ENCODE measurements at regions not wholly inside any gene's neighbourhood (a gene's known extent, or its start where the extent isn't known, plus 50 kb on each side); places are given as distances from the start of the nearest gene placed in this dataset.
A peak's percentile ranks its signal among the peaks of the same experiment; 100 is the strongest.

DNA sequence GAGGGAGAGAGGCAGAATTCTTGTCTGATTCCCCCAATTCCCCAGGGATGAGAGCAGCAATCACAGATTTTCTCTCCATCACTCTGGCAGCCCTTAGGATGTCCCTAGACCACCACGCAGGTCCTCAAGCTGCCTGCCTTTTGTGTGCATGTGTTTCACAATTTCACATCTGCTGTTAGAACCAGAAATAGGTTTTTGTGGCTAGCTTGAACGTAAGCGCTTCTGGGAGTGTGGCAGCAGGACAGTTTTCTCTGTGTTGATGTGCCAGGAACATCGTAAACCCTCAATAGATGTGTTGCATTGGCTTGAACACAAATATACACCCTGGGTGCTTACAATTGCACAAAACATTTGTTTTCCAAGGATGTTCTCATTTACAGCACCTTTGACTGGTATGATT lies 78.8 kb upstream of the TMTC4 start:
- DNase-seq: peak; percentile 49

GRCh38 chr13:100751826-100752225 lies 77.2 kb upstream of the TMTC4 start:
- Mint-ChIP-seq H3K36me3 (ENCODE audit: unreplicated experiment) (no peaks in the 10 kb centered on the region), H3K4me3 (ENCODE audit: unreplicated experiment) (no peak overlapping the region), H3K4me1 (ENCODE audit: low read depth, unreplicated experiment) (peaks cover 33% of the 10 kb centered on the region), H3K27ac (ENCODE audit: unreplicated experiment) (peak overlapping the region; percentile 99), H3K27me3 (ENCODE audit: unreplicated experiment) (peaks cover 7% of the 10 kb centered on the region), H3K9me3 (ENCODE audit: unreplicated experiment) (peaks cover 7% of the 10 kb centered on the region)
- TF ChIP-seq, protein P1, sequence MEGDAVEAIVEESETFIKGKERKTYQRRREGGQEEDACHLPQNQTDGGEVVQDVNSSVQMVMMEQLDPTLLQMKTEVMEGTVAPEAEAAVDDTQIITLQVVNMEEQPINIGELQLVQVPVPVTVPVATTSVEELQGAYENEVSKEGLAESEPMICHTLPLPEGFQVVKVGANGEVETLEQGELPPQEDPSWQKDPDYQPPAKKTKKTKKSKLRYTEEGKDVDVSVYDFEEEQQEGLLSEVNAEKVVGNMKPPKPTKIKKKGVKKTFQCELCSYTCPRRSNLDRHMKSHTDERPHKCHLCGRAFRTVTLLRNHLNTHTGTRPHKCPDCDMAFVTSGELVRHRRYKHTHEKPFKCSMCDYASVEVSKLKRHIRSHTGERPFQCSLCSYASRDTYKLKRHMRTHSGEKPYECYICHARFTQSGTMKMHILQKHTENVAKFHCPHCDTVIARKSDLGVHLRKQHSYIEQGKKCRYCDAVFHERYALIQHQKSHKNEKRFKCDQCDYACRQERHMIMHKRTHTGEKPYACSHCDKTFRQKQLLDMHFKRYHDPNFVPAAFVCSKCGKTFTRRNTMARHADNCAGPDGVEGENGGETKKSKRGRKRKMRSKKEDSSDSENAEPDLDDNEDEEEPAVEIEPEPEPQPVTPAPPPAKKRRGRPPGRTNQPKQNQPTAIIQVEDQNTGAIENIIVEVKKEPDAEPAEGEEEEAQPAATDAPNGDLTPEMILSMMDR (IDR thresholded peaks at IDR 0.05; ENCODE audit: partially characterized antibody, unreplicated experiment): no peak
- DNase-seq: peak; percentile 34

More for the DNA sequence above, 78.8 kb upstream of the TMTC4 start:
- peaks cover 7% of the 10 kb centered on the region for H3K27me3 Mint-ChIP-seq (ENCODE audit: unreplicated experiment)
- TF ChIP-seq, protein P1 (IDR thresholded peaks at IDR 0.05; ENCODE audit: partially characterized antibody, unreplicated experiment): no peak
- H3K4me3 Mint-ChIP-seq (ENCODE audit: unreplicated experiment): peak overlapping the region; percentile 52
- no peaks in the 10 kb centered on the region for H3K36me3 Mint-ChIP-seq (ENCODE audit: unreplicated experiment)
- peaks cover 7% of the 10 kb centered on the region for H3K9me3 Mint-ChIP-seq (ENCODE audit: unreplicated experiment)
- H3K27ac Mint-ChIP-seq (ENCODE audit: unreplicated experiment): peak overlapping the region; percentile 99
- H3K4me1 Mint-ChIP-seq (ENCODE audit: low read depth, unreplicated experiment): peaks cover 33% of the 10 kb centered on the region

- Mint-ChIP-seq H3K4me3 (ENCODE audit: unreplicated experiment) (no peak overlapping the region), H3K9me3 (ENCODE audit: unreplicated experiment) (no peaks in the 10 kb centered on the region), H3K36me3 (ENCODE audit: unreplicated experiment) (peaks cover 8% of the 10 kb centered on the region), H3K4me1 (ENCODE audit: low read depth, unreplicated experiment) (peaks cover 13% of the 10 kb centered on the region), H3K27me3 (ENCODE audit: unreplicated experiment) (no peaks in the 10 kb centered on the region), H3K27ac (ENCODE audit: unreplicated experiment) (peak overlapping the region; percentile 52)
- DNase-seq: no peak
- TF ChIP-seq, protein P1 (IDR thresholded peaks at IDR 0.05; ENCODE audit: partially characterized antibody, unreplicated experiment): no peak
Observed at GRCh38 chr13:100746953-100747683, 72.5 kb upstream of the TMTC4 start.

DNA sequence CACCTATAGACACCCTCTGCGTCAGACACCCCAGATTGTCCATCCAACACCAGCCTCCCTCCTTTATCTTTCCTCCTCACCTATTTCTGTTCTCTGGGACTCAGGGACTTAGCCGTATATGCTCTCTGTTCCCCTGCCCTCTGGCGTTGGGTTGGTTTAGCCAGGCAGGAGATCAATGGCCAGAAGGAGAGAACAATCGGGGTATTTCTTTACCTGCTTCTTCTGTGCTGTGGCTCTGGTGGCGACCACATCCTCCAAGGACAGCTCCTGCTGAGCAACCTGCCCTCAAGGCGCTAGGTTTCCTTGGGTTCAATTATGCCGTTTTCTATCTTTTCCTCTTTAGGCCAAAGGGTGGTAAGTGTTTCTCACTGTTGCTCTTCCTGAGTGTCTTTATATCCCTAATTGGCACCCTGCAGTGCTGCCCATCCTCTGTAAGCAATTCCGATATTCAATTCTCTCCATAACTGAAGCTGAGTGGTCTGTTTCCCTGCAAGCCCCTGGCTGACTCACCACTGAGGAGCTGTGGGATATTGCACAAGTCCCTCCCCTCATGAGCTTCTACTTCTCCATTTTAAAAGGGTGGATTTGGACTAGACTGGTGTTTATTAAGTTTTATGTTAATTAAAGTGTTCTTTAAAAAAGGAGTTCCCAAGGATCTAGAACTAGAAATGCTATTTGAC lies 63.7 kb upstream of the TMTC4 start:
- no peak overlapping the region for H3K27ac Mint-ChIP-seq (ENCODE audit: unreplicated experiment)
- H3K4me3 Mint-ChIP-seq (ENCODE audit: unreplicated experiment): no peak overlapping the region
- DNase-seq: no peak

More for the DNA sequence above, 63.7 kb upstream of the TMTC4 start:
- Mint-ChIP-seq H3K4me1 (ENCODE audit: low read depth, unreplicated experiment) (peaks cover 5% of the 10 kb centered on the region), H3K27me3 (ENCODE audit: unreplicated experiment) (peaks cover 2% of the 10 kb centered on the region), H3K36me3 (ENCODE audit: unreplicated experiment) (no peaks in the 10 kb centered on the region), H3K9me3 (ENCODE audit: unreplicated experiment) (peaks cover 2% of the 10 kb centered on the region)
- TF ChIP-seq, protein P1 (IDR thresholded peaks at IDR 0.05; ENCODE audit: partially characterized antibody, unreplicated experiment): no peak

Data from glutamatergic neuron (in vitro differentiated cells).